ENCODE measurements at regions not wholly inside any gene's neighbourhood (a gene's known extent, or its start where the extent isn't known, plus 50 kb on each side); places are given as distances from the start of the nearest gene placed in this dataset.

GRCh38 chr4:81666491-81666890 lies 194.8 kb upstream of the RASGEF1B start:
- Histone ChIP-seq H3K36me3 (no peaks in the 10 kb centered on the region), H3K9me3 (no peaks in the 10 kb centered on the region), H3K4me1 (no peaks in the 10 kb centered on the region), H3K27me3 (no peaks in the 10 kb centered on the region; the same call in 1 of the 2 replicates), H3K4me3 (ENCODE audit: low read depth, low read length) (no peak overlapping the region)
- DNase-seq = no peak
- TF ChIP-seq CTCF (IDR thresholded peaks at IDR 0.05; ENCODE audit: low read depth, low read length) = no peak

DNA sequence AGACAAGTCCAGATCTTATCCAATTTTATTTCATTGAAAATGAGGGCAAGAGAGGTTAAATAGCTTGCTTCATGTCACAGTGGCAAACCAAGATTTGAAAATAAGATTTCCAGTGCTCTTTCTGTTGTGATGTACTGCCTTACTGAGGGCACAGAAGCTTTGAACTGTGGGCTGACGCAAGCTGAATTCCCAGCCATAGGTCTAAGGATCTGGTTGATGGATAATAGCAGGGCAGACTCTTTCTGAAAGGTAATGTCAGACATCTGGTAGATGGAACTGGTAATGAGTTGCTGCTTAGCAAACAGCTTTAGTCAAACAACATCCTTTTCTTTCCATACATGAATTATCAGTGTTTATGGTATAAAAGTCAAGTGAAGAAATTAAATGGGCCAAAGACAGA lies 193.9 kb upstream of the RASGEF1B start:
- Histone ChIP-seq H3K4me1 (no peaks in the 10 kb centered on the region), H3K4me3 (ENCODE audit: low read depth, low read length) (no peak overlapping the region), H3K27me3 (no peaks in the 10 kb centered on the region; the same call in 1 of the 2 replicates), H3K9me3 (no peaks in the 10 kb centered on the region), H3K36me3 (no peaks in the 10 kb centered on the region)
- no peak for TF ChIP-seq CTCF (IDR thresholded peaks at IDR 0.05; ENCODE audit: low read depth, low read length)
- DNase-seq = no peak

DNA sequence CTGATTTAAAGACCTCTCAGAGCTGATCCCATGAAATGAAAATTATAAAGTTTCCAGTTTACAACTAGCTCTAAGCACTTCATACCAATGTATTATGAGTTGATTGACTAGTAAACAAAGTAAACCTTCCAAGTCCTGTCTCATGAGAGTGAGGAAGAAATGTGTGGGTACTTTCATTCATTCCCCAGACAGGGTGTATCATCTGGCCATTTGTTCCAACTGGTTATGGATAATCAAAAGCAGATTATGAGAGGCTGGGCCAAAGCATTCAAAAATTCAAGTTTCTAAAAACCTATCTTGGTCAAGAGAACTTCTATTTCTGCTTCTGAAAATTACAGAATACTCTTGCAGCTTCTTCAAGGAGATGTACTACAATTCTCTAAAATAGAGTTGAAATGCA lies 193.3 kb upstream of the RASGEF1B start:
- no peak for DNase-seq
- H3K36me3 ChIP-seq = no peaks in the 10 kb centered on the region
- no peaks in the 10 kb centered on the region for H3K9me3 ChIP-seq
- no peak overlapping the region for H3K4me3 ChIP-seq (ENCODE audit: low read depth, low read length)
- no peaks in the 10 kb centered on the region for H3K27me3 ChIP-seq
- no peaks in the 10 kb centered on the region for H3K4me1 ChIP-seq
- no peak for TF ChIP-seq CTCF (IDR thresholded peaks at IDR 0.05; ENCODE audit: low read depth, low read length)

GRCh38 chr4:81664079-81664478 lies 192.4 kb upstream of the RASGEF1B start:
- no peaks in the 10 kb centered on the region for H3K27me3 ChIP-seq
- no peaks in the 10 kb centered on the region for H3K36me3 ChIP-seq
- no peak for TF ChIP-seq CTCF (IDR thresholded peaks at IDR 0.05; ENCODE audit: low read depth, low read length)
- DNase-seq = no peak
- H3K4me1 ChIP-seq = no peaks in the 10 kb centered on the region
- no peak overlapping the region for H3K4me3 ChIP-seq (ENCODE audit: low read depth, low read length)
- H3K9me3 ChIP-seq = no peaks in the 10 kb centered on the region

- no peaks in the 10 kb centered on the region for H3K36me3 ChIP-seq
Observed at GRCh38 chr4:81663368-81663767, 191.7 kb upstream of the RASGEF1B start.

DNA sequence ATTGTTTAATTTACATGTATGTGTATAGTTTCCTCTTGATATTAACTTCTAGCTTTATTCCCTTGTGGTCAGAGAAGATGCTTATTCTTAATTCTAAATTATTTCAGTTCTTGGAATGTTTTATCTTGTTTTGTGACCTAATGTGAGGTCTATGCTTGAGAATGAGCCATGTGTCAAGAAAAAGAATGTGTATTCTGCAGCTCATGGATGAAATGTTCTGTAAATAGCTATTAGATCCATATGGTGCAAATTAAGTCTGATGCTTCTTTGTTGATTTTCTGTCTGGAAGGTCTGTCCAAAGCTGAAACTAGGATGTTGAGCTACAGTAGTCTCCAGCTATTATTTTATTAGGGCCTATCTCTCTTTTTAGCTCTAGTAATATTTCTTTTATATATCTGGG lies 187.3 kb upstream of the RASGEF1B start:
- Histone ChIP-seq H3K4me3 (ENCODE audit: low read depth, low read length) (no peak overlapping the region), H3K27me3 (no peaks in the 10 kb centered on the region), H3K4me1 (no peaks in the 10 kb centered on the region), H3K9me3 (no peaks in the 10 kb centered on the region), H3K36me3 (no peaks in the 10 kb centered on the region)
- TF ChIP-seq CTCF (IDR thresholded peaks at IDR 0.05; ENCODE audit: low read depth, low read length) = no peak
- DNase-seq = no peak

More at GRCh38 chr4:81663368-81663767, 191.7 kb upstream of the RASGEF1B start:
- no peak for DNase-seq
- TF ChIP-seq CTCF (IDR thresholded peaks at IDR 0.05; ENCODE audit: low read depth, low read length) = no peak
- no peaks in the 10 kb centered on the region for H3K4me1 ChIP-seq
- H3K9me3 ChIP-seq = no peaks in the 10 kb centered on the region
- no peaks in the 10 kb centered on the region for H3K27me3 ChIP-seq
- H3K4me3 ChIP-seq (ENCODE audit: low read depth, low read length) = no peak overlapping the region

Measured in BE2C (cell line).